ENCODE measurements at regions not wholly inside any gene's neighbourhood (a gene's known extent, or its start where the extent isn't known, plus 50 kb on each side); places are given as distances from the start of the nearest gene placed in this dataset.

GRCh38 chrX:22559506-22559905 lies 286.8 kb downstream of the CBLL2 start:
- no peak for TF ChIP-seq CTCF (IDR thresholded peaks at IDR 0.05)
- no peak for TF ChIP-seq POLR2A (IDR thresholded peaks at IDR 0.05)
- no peak for TF ChIP-seq EP300 (IDR thresholded peaks at IDR 0.05)
